Breast epithelium (tissue), 3 donors: ENCODE measurements at regions not wholly inside any gene's neighbourhood (a gene's known extent, or its start where the extent isn't known, plus 50 kb on each side); places are given as distances from the start of the nearest gene placed in this dataset.

Experiments
- CTCF ChIP-seq, 3 donors: fragments of 450-650 bp; IDR thresholded peaks; one replicate each; pipeline ENCODE4 v1.5.1; 2016 to 2017; ENCODE audit warnings: antibody characterized with exemption in 3 of 3, mild to moderate bottlenecking in 3 of 3, moderate library complexity in 3 of 3
- POLR2A ChIP-seq: fragments of 450-650 bp; IDR thresholded peaks from one replicate; pipeline ENCODE4 v1.6.1; 2016; ENCODE audit warnings: antibody characterized with exemption, mild to moderate bottlenecking, moderate library complexity
- POLR2AphosphoS5 ChIP-seq, 3 donors: sonication (generic); formaldehyde crosslinking; IDR thresholded peaks; one replicate each; pipeline ENCODE4 v1.6.1; 2017; ENCODE audit warnings: antibody characterized with exemption in 3 of 3

GRCh38 chr16:26801628-26802027, 265.1 kb upstream of the C16orf82 start:
- no peak for TF ChIP-seq CTCF (IDR thresholded peaks at IDR 0.05)
- no peak for TF ChIP-seq POLR2AphosphoS5 (IDR thresholded peaks at IDR 0.05)
- TF ChIP-seq POLR2A: no peak
